ENCODE measurements at regions not wholly inside any gene's neighbourhood (a gene's known extent, or its start where the extent isn't known, plus 50 kb on each side); places are given as distances from the start of the nearest gene placed in this dataset.

- Histone ChIP-seq H3K4me2 (no peak overlapping the region), H3K27ac (no peak overlapping the region), H3K36me3 (no peaks in the 10 kb centered on the region), H3K9ac (no peak overlapping the region), H3K9me3 (ENCODE audit: low read depth) (no peaks in the 10 kb centered on the region), H3K79me2 (ENCODE audit: low read depth) (no peaks in the 10 kb centered on the region), H3K4me1 (peaks cover 3% of the 10 kb centered on the region), H3K4me3 (no peak overlapping the region), H3K27me3 (no peaks in the 10 kb centered on the region), H2AFZ (replicated peaks) (no peak overlapping the region), H4K20me1 (ENCODE audit: low read depth) (no peaks in the 10 kb centered on the region), H3F3A (ENCODE audit: low read depth) (no peaks in the 10 kb centered on the region)
- Mint-ChIP-seq H3K27me3 (ENCODE audit: insufficient read depth, low read depth) (no peaks in the 10 kb centered on the region), H3K9me3 (peaks cover 7% of the 10 kb centered on the region), H3K36me3 (peaks cover 2% of the 10 kb centered on the region), H3K4me1 (peaks cover 38% of the 10 kb centered on the region), H3K4me3 (no peak overlapping the region), H3K27ac (peak overlapping the region; percentile 72)
- TF ChIP-seq CTCF (IDR thresholded peaks at IDR 0.05), result peak; percentile 13
- TF ChIP-seq EZH2 (IDR thresholded peaks at IDR 0.05), result no peak
- peak; percentile 51 for DNase-seq (ENCODE audit: low spot score)
Measured at GRCh38 chr20:11569163-11569562, 348.5 kb upstream of the BTBD3 start.

GRCh38 chr20:11573507-11573906 lies 344.2 kb upstream of the BTBD3 start:
- no peaks in the 10 kb centered on the region for H3K27me3 ChIP-seq
- H3K36me3 ChIP-seq, result no peaks in the 10 kb centered on the region
- H3K4me2 ChIP-seq, result no peak overlapping the region
- H3K4me3 ChIP-seq, result no peak overlapping the region
- no peak overlapping the region for H3K27ac ChIP-seq
- no peaks in the 10 kb centered on the region for H3K9me3 ChIP-seq (ENCODE audit: low read depth)
- TF ChIP-seq EZH2 (IDR thresholded peaks at IDR 0.05) (no peak), CTCF (IDR thresholded peaks at IDR 0.05) (no peak), EZH2phosphoT487 (IDR thresholded peaks at IDR 0.05) (no peak)
- no peak overlapping the region for H2AFZ ChIP-seq (replicated peaks)
- H4K20me1 ChIP-seq (ENCODE audit: low read depth), result no peaks in the 10 kb centered on the region
- H3K4me3 Mint-ChIP-seq, result no peak overlapping the region
- no peaks in the 10 kb centered on the region for H3K79me2 ChIP-seq (ENCODE audit: low read depth)
- peaks cover 4% of the 10 kb centered on the region for H3K9me3 Mint-ChIP-seq
- no peak for DNase-seq (ENCODE audit: low spot score)
- peaks cover 53% of the 10 kb centered on the region for H3K4me1 Mint-ChIP-seq
- peaks cover 3% of the 10 kb centered on the region for H3K27me3 Mint-ChIP-seq (ENCODE audit: insufficient read depth, low read depth)
- peaks cover 11% of the 10 kb centered on the region for H3K36me3 Mint-ChIP-seq
- H3F3A ChIP-seq (ENCODE audit: low read depth), result no peaks in the 10 kb centered on the region
- peak overlapping the region; percentile 92 for H3K27ac Mint-ChIP-seq
- no peak overlapping the region for H3K9ac ChIP-seq
- peaks cover 3% of the 10 kb centered on the region for H3K4me1 ChIP-seq

GRCh38 chr20:11581271-11581670 lies 336.4 kb upstream of the BTBD3 start:
- H3K27ac Mint-ChIP-seq, result no peak overlapping the region

GRCh38 chr20:11582060-11582459 lies 335.6 kb upstream of the BTBD3 start:
- Histone ChIP-seq H3K9me3 (ENCODE audit: low read depth) (no peaks in the 10 kb centered on the region), H3K27ac (no peak overlapping the region), H4K20me1 (ENCODE audit: low read depth) (no peaks in the 10 kb centered on the region), H3K36me3 (no peaks in the 10 kb centered on the region), H3K27me3 (no peaks in the 10 kb centered on the region), H3K79me2 (ENCODE audit: low read depth) (no peaks in the 10 kb centered on the region), H3K4me2 (no peak overlapping the region), H3F3A (ENCODE audit: low read depth) (no peaks in the 10 kb centered on the region), H3K4me3 (no peak overlapping the region), H3K4me1 (no peaks in the 10 kb centered on the region), H2AFZ (replicated peaks) (no peak overlapping the region), H3K9ac (no peak overlapping the region)
- TF ChIP-seq EZH2 (IDR thresholded peaks at IDR 0.05) (no peak), CTCF (IDR thresholded peaks at IDR 0.05) (no peak), EZH2phosphoT487 (IDR thresholded peaks at IDR 0.05) (no peak)
- H3K4me3 Mint-ChIP-seq, result no peak overlapping the region
- H3K27me3 Mint-ChIP-seq (ENCODE audit: insufficient read depth, low read depth), result peaks cover 5% of the 10 kb centered on the region
- no peak for DNase-seq (ENCODE audit: low spot score)
- peaks cover 4% of the 10 kb centered on the region for H3K36me3 Mint-ChIP-seq
- peaks cover 5% of the 10 kb centered on the region for H3K9me3 Mint-ChIP-seq
- H3K27ac Mint-ChIP-seq, result no peak overlapping the region
- H3K4me1 Mint-ChIP-seq, result no peaks in the 10 kb centered on the region

More at GRCh38 chr20:11581271-11581670, 336.4 kb upstream of the BTBD3 start:
- Histone ChIP-seq H3K9me3 (ENCODE audit: low read depth) (no peaks in the 10 kb centered on the region), H2AFZ (replicated peaks) (peak overlapping the region; percentile 19), H3K9ac (no peak overlapping the region), H4K20me1 (ENCODE audit: low read depth) (no peaks in the 10 kb centered on the region), H3K4me3 (no peak overlapping the region), H3K27me3 (no peaks in the 10 kb centered on the region), H3K4me2 (no peak overlapping the region), H3K27ac (no peak overlapping the region), H3K79me2 (ENCODE audit: low read depth) (no peaks in the 10 kb centered on the region), H3F3A (ENCODE audit: low read depth) (no peaks in the 10 kb centered on the region), H3K36me3 (no peaks in the 10 kb centered on the region), H3K4me1 (no peaks in the 10 kb centered on the region)
- Mint-ChIP-seq H3K9me3 (peaks cover 5% of the 10 kb centered on the region), H3K4me1 (peaks cover 2% of the 10 kb centered on the region), H3K27me3 (ENCODE audit: insufficient read depth, low read depth) (peaks cover 5% of the 10 kb centered on the region), H3K36me3 (peaks cover 6% of the 10 kb centered on the region), H3K4me3 (no peak overlapping the region)
- TF ChIP-seq EZH2phosphoT487 (IDR thresholded peaks at IDR 0.05), result no peak
- peak; percentile 8 for DNase-seq (ENCODE audit: low spot score)
